CD14-positive monocyte (primary cell): ENCODE measurements at regions not wholly inside any gene's neighbourhood (a gene's known extent, or its start where the extent isn't known, plus 50 kb on each side); places are given as distances from the start of the nearest gene placed in this dataset.

Experiments
- DNase-seq, 3 donors: peaks; one replicate each; pipeline ENCODE4 v3.0.0-alpha.2; 2011 to 2022
- H2AFZ ChIP-seq: 2 replicates; pipeline ENCODE4 v1.6.0; 2012; ENCODE audit warnings: mild to moderate bottlenecking, low read depth, low read length, inconsistent platforms; ENCODE audit not compliant: insufficient read depth, poor library complexity, severe bottlenecking
- H3K27ac ChIP-seq, 2 donors: 1 replicate in 1 of 2; 2 replicates in 1 of 2; pipeline ENCODE4 v1.5.1; 2012 to 2013; ENCODE audit warnings: low read length in 2 of 2, control low read depth in 1 of 2, inconsistent platforms in 1 of 2, low read depth in 1 of 2, mild to moderate bottlenecking in 1 of 2
- H3K27me3 ChIP-seq, 2 donors: one replicate each; pipeline versions ENCODE4 v1.6.0 to v1.6.1; 2011 to 2013; ENCODE audit warnings: low read length in 2 of 2; ENCODE audit not compliant: control insufficient read depth in 2 of 2, insufficient read depth in 2 of 2
- H3K36me3 ChIP-seq, 2 donors: replicated peaks in 1 of 2; 1 replicate in 1 of 2; 2 replicates in 1 of 2; pipeline versions ENCODE4 v1.5.1 to v1.6.1; 2012 to 2013; ENCODE audit warnings: low read length in 2 of 2, control low read depth in 1 of 2, inconsistent platforms in 1 of 2, mild to moderate bottlenecking in 1 of 2; ENCODE audit not compliant: insufficient read depth in 2 of 2, control insufficient read depth in 1 of 2
- H3K4me1 ChIP-seq, 2 donors: 1 replicate in 1 of 2; 2 replicates in 1 of 2; pipeline versions ENCODE4 v1.5.1 to v1.6.1; 2012 to 2013; ENCODE audit warnings: low read length in 2 of 2, control low read depth in 1 of 2, inconsistent platforms in 1 of 2, mild to moderate bottlenecking in 1 of 2, moderate library complexity in 1 of 2; ENCODE audit not compliant: insufficient read depth in 2 of 2, control insufficient read depth in 1 of 2
- H3K4me2 ChIP-seq: replicated peaks from 2 replicates; pipeline ENCODE3; 2012; ENCODE audit warnings: low read length, moderate library complexity, mild to moderate bottlenecking; ENCODE audit not compliant: poor library complexity, severe bottlenecking; ENCODE audit errors: extremely low read depth
- H3K4me3 ChIP-seq, 3 experiments: fragments of 200-600 bp in 1 of 3; sonication (generic) in 1 of 3; replicated peaks in 1 of 3; 1 replicate in 2 of 3; 2 replicates in 1 of 3; pipeline ENCODE4 v1.5.1; 2011 to 2013; ENCODE audit warnings: low read length in 3 of 3, mild to moderate bottlenecking in 3 of 3, control low read depth in 2 of 3, low read depth in 2 of 3, inconsistent platforms in 1 of 3, moderate library complexity in 1 of 3
- H3K79me2 ChIP-seq: 2 replicates; pipeline ENCODE4 v1.6.0; 2012; ENCODE audit warnings: mild to moderate bottlenecking, control low read depth, inconsistent platforms, low read length, moderate library complexity; ENCODE audit not compliant: insufficient read depth
- H3K9ac ChIP-seq: 2 replicates; pipeline ENCODE4 v1.6.0; 2017; ENCODE audit warnings: low read length, mild to moderate bottlenecking; ENCODE audit not compliant: insufficient read depth, poor library complexity, severe bottlenecking
- H3K9me3 ChIP-seq, 2 donors: replicated peaks in 1 of 2; 1 replicate in 1 of 2; 2 replicates in 1 of 2; pipeline versions ENCODE4 v1.5.1 to v1.6.1; 2012 to 2013; ENCODE audit warnings: low read length in 2 of 2, control low read depth in 1 of 2; ENCODE audit not compliant: control insufficient read depth in 1 of 2, insufficient read depth in 1 of 2
- H4K20me1 ChIP-seq: 2 replicates; pipeline ENCODE4 v1.6.0; 2012; ENCODE audit warnings: mild to moderate bottlenecking, low read length, control low read depth, moderate library complexity; ENCODE audit not compliant: insufficient read depth
- H3K27ac Mint-ChIP-seq, 7 donors: one replicate each; pipeline ENCODE4 v1.8.0; 2020; ENCODE audit warnings: mild to moderate bottlenecking in 7 of 7, mixed read lengths in 7 of 7, moderate library complexity in 6 of 7, inconsistent platforms in 2 of 7
- H3K27me3 Mint-ChIP-seq, 3 donors: one replicate each; pipeline ENCODE4 v1.8.0; 2021 to 2022; ENCODE audit warnings: low read depth in 3 of 3, mild to moderate bottlenecking in 3 of 3, mixed read lengths in 3 of 3, moderate library complexity in 3 of 3, inconsistent platforms in 1 of 3
- H3K36me3 Mint-ChIP-seq, 2 donors: one replicate each; pipeline ENCODE4 v1.8.0; 2020; ENCODE audit warnings: mixed read lengths in 2 of 2, inconsistent platforms in 1 of 2, mild to moderate bottlenecking in 1 of 2
- H3K4me1 Mint-ChIP-seq: one replicate; pipeline ENCODE4 v1.8.0; 2020; ENCODE audit warnings: mild to moderate bottlenecking, mixed read lengths
- H3K4me3 Mint-ChIP-seq, 2 donors: one replicate each; pipeline ENCODE4 v1.8.0; 2020; ENCODE audit warnings: mild to moderate bottlenecking in 2 of 2, mixed read lengths in 2 of 2, moderate library complexity in 1 of 2
- H3K9me3 Mint-ChIP-seq, 7 donors: one replicate each; pipeline ENCODE4 v1.8.0; 2020 to 2022; ENCODE audit warnings: mixed read lengths in 7 of 7, mild to moderate bottlenecking in 6 of 7, moderate library complexity in 6 of 7, inconsistent platforms in 2 of 7
- CTCF ChIP-seq: fragments of 200-600 bp; IDR thresholded peaks from one replicate; pipeline ENCODE4 v1.8.0; 2022; ENCODE audit warnings: antibody characterized with exemption, mild to moderate bottlenecking
- WGBS: methylation state at CpG from one replicate; pipeline ENCODE4 v1.1.5; 2013; ENCODE audit warnings: missing lambda C conversion rate; ENCODE audit not compliant: insufficient coverage; 5-methylcytosine and 5-hydroxymethylcytosine counted together
- intact Hi-C, 2 donors: fragments of 100-400 bp; cut with micrococcal nuclease; formaldehyde crosslinking; loops; one replicate each; pipeline versions ENCODE4 v1.15.0 to v1.15.1; 2023

- DNase-seq, result no peak
Observed at GRCh38 chr10:121082984-121083383, 231.8 kb downstream of the WDR11 start.

DNA sequence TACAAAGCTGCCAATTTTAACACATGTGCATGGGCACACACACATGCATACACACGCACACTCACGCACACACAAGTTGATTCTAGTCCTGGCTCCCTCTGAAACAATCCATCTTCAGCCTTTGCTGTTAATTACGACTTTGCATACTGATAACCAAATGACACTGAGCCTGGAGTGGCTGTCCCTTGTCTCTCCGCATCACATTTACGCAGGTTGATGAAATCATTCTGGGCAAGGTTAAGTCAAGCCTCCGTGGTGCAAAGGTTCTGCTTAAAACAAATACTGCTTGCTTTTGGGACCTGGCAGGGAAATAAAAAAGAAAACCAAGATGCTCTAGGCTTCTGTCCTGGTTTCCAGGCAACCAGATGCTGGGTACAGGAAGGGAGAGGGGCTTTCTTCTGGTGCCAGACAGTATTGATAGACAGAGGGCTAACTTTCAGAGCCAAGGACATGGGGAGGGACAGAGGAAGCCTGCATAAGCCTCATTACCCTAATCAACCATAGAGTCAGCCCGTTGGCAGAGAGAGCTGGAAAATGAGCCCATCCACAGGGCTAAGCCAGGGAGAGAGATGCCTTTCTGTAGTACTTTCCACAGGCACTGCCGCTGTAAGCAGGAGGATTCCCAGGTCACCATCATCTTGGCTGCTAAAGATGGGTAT lies 233.0 kb downstream of the WDR11 start:
- 78% methylated on average over 8 of the region's 8 CpGs for WGBS
- no peak overlapping the region for H3K4me3 Mint-ChIP-seq

More at GRCh38 chr10:121082984-121083383, 231.8 kb downstream of the WDR11 start:
- Histone ChIP-seq H3K27me3 (peaks cover 2 to 25% of the 10 kb centered on the region in 2 donors), H4K20me1 (no peaks in the 10 kb centered on the region), H3K4me2 (no peak overlapping the region), H3K4me1 (peaks cover 15 to 17% of the 10 kb centered on the region in 2 donors), H2AFZ (no peak overlapping the region), H3K4me3 (no peak overlapping the region), H3K79me2 (no peaks in the 10 kb centered on the region), H3K36me3 (no peaks in the 10 kb centered on the region), H3K9me3 (no peaks in the 10 kb centered on the region), H3K27ac (no peak overlapping the region), H3K9ac (no peak overlapping the region)
- no CpG with 5 or more reads among the region's 3 CpGs for WGBS
- H3K36me3 Mint-ChIP-seq, result no peaks in the 10 kb centered on the region
- no peak for TF ChIP-seq CTCF
- no peak overlapping the region for H3K4me3 Mint-ChIP-seq
- no peak overlapping the region for H3K27ac Mint-ChIP-seq
- H3K27me3 Mint-ChIP-seq, result peaks cover 8 to 18% (median 10%) of the 10 kb centered on the region in 3 donors
- intact Hi-C loops, result no loop called here
- peaks cover 14% of the 10 kb centered on the region for H3K4me1 Mint-ChIP-seq
- peaks cover 0 to 4% (median 2%) of the 10 kb centered on the region in 7 donors for H3K9me3 Mint-ChIP-seq

More for the DNA sequence above, 233.0 kb downstream of the WDR11 start:
- Histone ChIP-seq H3K36me3 (no peaks in the 10 kb centered on the region), H2AFZ (no peak overlapping the region), H3K27me3 (peaks cover 2 to 25% of the 10 kb centered on the region in 2 donors), H3K4me1 (peaks cover 14 to 17% of the 10 kb centered on the region in 2 donors), H4K20me1 (no peaks in the 10 kb centered on the region), H3K9ac (no peak overlapping the region), H3K4me3 (no peak overlapping the region), H3K4me2 (no peak overlapping the region), H3K27ac (no peak overlapping the region), H3K9me3 (no peaks in the 10 kb centered on the region), H3K79me2 (no peaks in the 10 kb centered on the region)
- Mint-ChIP-seq H3K9me3 (peaks cover 0 to 4% (median 2%) of the 10 kb centered on the region in 7 donors), H3K27me3 (peaks cover 7 to 23% (median 7%) of the 10 kb centered on the region in 3 donors), H3K27ac (no peak overlapping the region), H3K36me3 (no peaks in the 10 kb centered on the region), H3K4me1 (peaks cover 14% of the 10 kb centered on the region)
- no peak for TF ChIP-seq CTCF
- DNase-seq, result no peak
- intact Hi-C loops, result no loop called here
